Type B pancreatic cell (in vitro differentiated cells): ENCODE measurements at regions not wholly inside any gene's neighbourhood (a gene's known extent, or its start where the extent isn't known, plus 50 kb on each side); places are given as distances from the start of the nearest gene placed in this dataset.

Experiments
- DNase-seq: peaks from one replicate; pipeline ENCODE4 v3.0.0; 2021; ENCODE audit warnings: mixed read lengths; ENCODE audit not compliant: unreplicated experiment; ENCODE audit errors: extremely low spot score
- H3K27ac Mint-ChIP-seq: 2 replicates; pipeline ENCODE4 v1.8.0; 2021; ENCODE audit warnings: mild to moderate bottlenecking, mixed read lengths
- H3K27me3 Mint-ChIP-seq: 2 replicates; pipeline ENCODE4 v1.8.0; 2021; ENCODE audit warnings: mixed read lengths
- H3K36me3 Mint-ChIP-seq: 2 replicates; pipeline ENCODE4 v1.8.0; 2021; ENCODE audit warnings: mixed read lengths
- H3K4me1 Mint-ChIP-seq: one replicate; pipeline ENCODE4 v1.8.0; 2021; ENCODE audit warnings: mixed read lengths; ENCODE audit not compliant: unreplicated experiment
- H3K4me3 Mint-ChIP-seq: 2 replicates; pipeline ENCODE4 v1.8.0; 2021; ENCODE audit warnings: mild to moderate bottlenecking, mixed read lengths
- H3K9me3 Mint-ChIP-seq: 2 replicates; pipeline ENCODE4 v1.8.0; 2021; ENCODE audit warnings: mixed read lengths
- CTCF ChIP-seq: fragments of 200-600 bp; sonication (generic); conservative IDR thresholded peaks from 2 replicates; pipeline ENCODE4 v1.5.0; 2021; ENCODE audit warnings: antibody characterized with exemption, mild to moderate bottlenecking

- H3K4me1 Mint-ChIP-seq: peaks cover 8% of the 10 kb centered on the region
- TF ChIP-seq CTCF: no peak
- DNase-seq: no peak
- H3K9me3 Mint-ChIP-seq: no peaks in the 10 kb centered on the region
- no peak overlapping the region for H3K4me3 Mint-ChIP-seq
- peaks cover 9% of the 10 kb centered on the region for H3K27me3 Mint-ChIP-seq
- H3K27ac Mint-ChIP-seq: no peak overlapping the region
- H3K36me3 Mint-ChIP-seq: no peaks in the 10 kb centered on the region
Observed at GRCh38 chr5:61827445-61827975, 478.5 kb upstream of the KIF2A start.

GRCh38 chr5:61828856-61829255 is 477.1 kb upstream of the KIF2A start:
- no peak for DNase-seq
- Mint-ChIP-seq H3K27ac (no peak overlapping the region), H3K36me3 (no peaks in the 10 kb centered on the region), H3K4me1 (no peaks in the 10 kb centered on the region), H3K9me3 (no peaks in the 10 kb centered on the region), H3K27me3 (no peaks in the 10 kb centered on the region), H3K4me3 (no peak overlapping the region)
- TF ChIP-seq CTCF: no peak

GRCh38 chr5:61831736-61832135 is 474.3 kb upstream of the KIF2A start:
- Mint-ChIP-seq H3K36me3 (no peaks in the 10 kb centered on the region), H3K4me3 (no peak overlapping the region), H3K4me1 (no peaks in the 10 kb centered on the region), H3K9me3 (no peaks in the 10 kb centered on the region), H3K27me3 (peaks cover 6% of the 10 kb centered on the region), H3K27ac (no peak overlapping the region)
- no peak for TF ChIP-seq CTCF
- no peak for DNase-seq

GRCh38 chr5:61837788-61838187 is 468.2 kb upstream of the KIF2A start:
- DNase-seq: no peak
- TF ChIP-seq CTCF: no peak
- H3K4me1 Mint-ChIP-seq: peaks cover 11% of the 10 kb centered on the region
- H3K27me3 Mint-ChIP-seq: peaks cover 13% of the 10 kb centered on the region
- peaks cover 10% of the 10 kb centered on the region for H3K9me3 Mint-ChIP-seq
- H3K4me3 Mint-ChIP-seq: no peak overlapping the region
- no peak overlapping the region for H3K27ac Mint-ChIP-seq
- no peaks in the 10 kb centered on the region for H3K36me3 Mint-ChIP-seq

GRCh38 chr5:61840361-61840760 is 465.6 kb upstream of the KIF2A start:
- Mint-ChIP-seq H3K27ac (no peak overlapping the region), H3K36me3 (no peaks in the 10 kb centered on the region)
- TF ChIP-seq CTCF: no peak

GRCh38 chr5:61842840-61843239 is 463.2 kb upstream of the KIF2A start:
- peaks cover 10% of the 10 kb centered on the region for H3K9me3 Mint-ChIP-seq

More at GRCh38 chr5:61840361-61840760, 465.6 kb upstream of the KIF2A start:
- Mint-ChIP-seq H3K9me3 (peaks cover 10% of the 10 kb centered on the region), H3K4me1 (peaks cover 11% of the 10 kb centered on the region), H3K4me3 (no peak overlapping the region), H3K27me3 (peaks cover 10% of the 10 kb centered on the region)
- no peak for DNase-seq

More at GRCh38 chr5:61842840-61843239, 463.2 kb upstream of the KIF2A start:
- Mint-ChIP-seq H3K36me3 (no peaks in the 10 kb centered on the region), H3K27me3 (peaks cover 7% of the 10 kb centered on the region), H3K27ac (no peak overlapping the region), H3K4me1 (peaks cover 11% of the 10 kb centered on the region), H3K4me3 (no peak overlapping the region)
- DNase-seq: no peak
- no peak for TF ChIP-seq CTCF
